Fibroblast of the aortic adventitia (primary cell): ENCODE measurements at regions not wholly inside any gene's neighbourhood (a gene's known extent, or its start where the extent isn't known, plus 50 kb on each side); places are given as distances from the start of the nearest gene placed in this dataset.
A peak's percentile ranks its signal among the peaks of the same experiment; 100 is the strongest.

ENCODE experiments used
- DNase-seq: peaks from one replicate; pipeline ENCODE4 v3.0.0-alpha.2; 2010; ENCODE audit warnings: low read depth
- H3K4me3 ChIP-seq: 2 replicates; pipeline ENCODE4 v1.5.1; 2011; ENCODE audit warnings: low read depth, mild to moderate bottlenecking, control low read depth, low read length, moderate library complexity
- CTCF ChIP-seq: IDR thresholded peaks from 2 replicates; pipeline ENCODE4 v1.5.1; 2011; ENCODE audit warnings: mild to moderate bottlenecking, low read length, control low read depth, inconsistent platforms; ENCODE audit not compliant: insufficient read depth

GRCh38 chrX:110954428-110955100, 141.4 kb upstream of the PAK3 start:
- peak; percentile 57 for DNase-seq
- H3K4me3 ChIP-seq, result no peak overlapping the region
- no peak for TF ChIP-seq CTCF

- no peak for TF ChIP-seq CTCF
- no peak for DNase-seq
- H3K4me3 ChIP-seq, result no peak overlapping the region
These were observed 144.3 kb upstream of the PAK3 start for GRCh38 chrX:110951472-110952269.

GRCh38 chrX:110944751-110945675, 149.4 kb upstream of the CHRDL1 start:
- DNase-seq, result peak; percentile 10
- H3K4me3 ChIP-seq, result peak overlapping the region; percentile 58
- TF ChIP-seq CTCF, result no peak

GRCh38 chrX:110944311-110944750, 148.7 kb upstream of the CHRDL1 start:
- H3K4me3 ChIP-seq, result peak overlapping the region; percentile 58
- DNase-seq, result no peak
- TF ChIP-seq CTCF, result no peak

GRCh38 chrX:110941906-110942305, 146.3 kb upstream of the CHRDL1 start:
- H3K4me3 ChIP-seq, result no peak overlapping the region
- DNase-seq, result no peak
- TF ChIP-seq CTCF, result no peak

GRCh38 chrX:110938977-110939732, 143.5 kb upstream of the CHRDL1 start:
- TF ChIP-seq CTCF, result no peak
- H3K4me3 ChIP-seq, result no peak overlapping the region
- DNase-seq, result no peak
